Uterus (tissue), 2 donors: ENCODE measurements at regions not wholly inside any gene's neighbourhood (a gene's known extent, or its start where the extent isn't known, plus 50 kb on each side); places are given as distances from the start of the nearest gene placed in this dataset.

ENCODE experiments used
- CTCF ChIP-seq, 4 experiments: fragments of 200-600 bp in 2 of 4; fragments of 450-650 bp in 2 of 4; sonication (generic) in 2 of 4; IDR thresholded peaks; one replicate each; pipeline ENCODE4 v1.5.1; 2016 to 2019; ENCODE audit warnings: antibody characterized with exemption in 4 of 4, mild to moderate bottlenecking in 2 of 4, moderate library complexity in 1 of 4
- POLR2A ChIP-seq, 2 donors: fragments of 450-650 bp; IDR thresholded peaks; one replicate each; pipeline ENCODE4 v1.6.1; 2016; ENCODE audit warnings: antibody characterized with exemption in 2 of 2, mild to moderate bottlenecking in 1 of 2, moderate library complexity in 1 of 2

GRCh38 chr4:38442073-38442788 is 221.8 kb upstream of the KLF3 start:
- no peak for TF ChIP-seq CTCF (IDR thresholded peaks at IDR 0.05)
- no peak for TF ChIP-seq POLR2A (IDR thresholded peaks at IDR 0.05)
